ENCODE measurements at regions not wholly inside any gene's neighbourhood (a gene's known extent, or its start where the extent isn't known, plus 50 kb on each side); places are given as distances from the start of the nearest gene placed in this dataset.

GRCh38 chr6:113121571-113121970, 735.6 kb upstream of the MARCKS start:
- TF ChIP-seq, protein P1, sequence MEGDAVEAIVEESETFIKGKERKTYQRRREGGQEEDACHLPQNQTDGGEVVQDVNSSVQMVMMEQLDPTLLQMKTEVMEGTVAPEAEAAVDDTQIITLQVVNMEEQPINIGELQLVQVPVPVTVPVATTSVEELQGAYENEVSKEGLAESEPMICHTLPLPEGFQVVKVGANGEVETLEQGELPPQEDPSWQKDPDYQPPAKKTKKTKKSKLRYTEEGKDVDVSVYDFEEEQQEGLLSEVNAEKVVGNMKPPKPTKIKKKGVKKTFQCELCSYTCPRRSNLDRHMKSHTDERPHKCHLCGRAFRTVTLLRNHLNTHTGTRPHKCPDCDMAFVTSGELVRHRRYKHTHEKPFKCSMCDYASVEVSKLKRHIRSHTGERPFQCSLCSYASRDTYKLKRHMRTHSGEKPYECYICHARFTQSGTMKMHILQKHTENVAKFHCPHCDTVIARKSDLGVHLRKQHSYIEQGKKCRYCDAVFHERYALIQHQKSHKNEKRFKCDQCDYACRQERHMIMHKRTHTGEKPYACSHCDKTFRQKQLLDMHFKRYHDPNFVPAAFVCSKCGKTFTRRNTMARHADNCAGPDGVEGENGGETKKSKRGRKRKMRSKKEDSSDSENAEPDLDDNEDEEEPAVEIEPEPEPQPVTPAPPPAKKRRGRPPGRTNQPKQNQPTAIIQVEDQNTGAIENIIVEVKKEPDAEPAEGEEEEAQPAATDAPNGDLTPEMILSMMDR (IDR thresholded peaks at IDR 0.05; ENCODE audit: low read depth, low read length): no peak
- TF ChIP-seq, protein P2, sequence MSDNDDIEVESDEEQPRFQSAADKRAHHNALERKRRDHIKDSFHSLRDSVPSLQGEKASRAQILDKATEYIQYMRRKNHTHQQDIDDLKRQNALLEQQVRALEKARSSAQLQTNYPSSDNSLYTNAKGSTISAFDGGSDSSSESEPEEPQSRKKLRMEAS (IDR thresholded peaks at IDR 0.05; ENCODE audit: low read depth, low read length): no peak
- TF ChIP-seq POLR2A (IDR thresholded peaks at IDR 0.05; ENCODE audit: extremely low read depth, insufficient read length): no peak
- TF ChIP-seq MYC (IDR thresholded peaks at IDR 0.05; ENCODE audit: low read depth, low read length): no peak

All from NB4 (cell line).